Neural cell (in vitro differentiated cells): ENCODE measurements at regions not wholly inside any gene's neighbourhood (a gene's known extent, or its start where the extent isn't known, plus 50 kb on each side); places are given as distances from the start of the nearest gene placed in this dataset.

Source experiments
- H2AFZ ChIP-seq: fragments of 200-600, 300-800 bp; sonication (generic), shearing (Covaris generic); 2 replicates; pipeline ENCODE4 v1.6.0; 2014; ENCODE audit warnings: low read depth, mild to moderate bottlenecking, antibody characterized with exemption, low read length, moderate library complexity
- H3F3A ChIP-seq: fragments of 200-600 bp; shearing (Covaris generic); 2 replicates; pipeline ENCODE4 v1.6.1; 2016; ENCODE audit warnings: mild to moderate bottlenecking, moderate library complexity, mixed read lengths, antibody characterized with exemption, low read length; ENCODE audit not compliant: insufficient read depth, poor library complexity, severe bottlenecking
- H3K27ac ChIP-seq: fragments of 200-600, 300-800 bp; sonication (generic), shearing (Covaris generic); 2 replicates; pipeline ENCODE4 v1.5.1; 2014; ENCODE audit warnings: mild to moderate bottlenecking, low read length, moderate library complexity
- H3K27me3 ChIP-seq: fragments of 300-800, 200-600 bp; sonication (generic), shearing (Covaris generic); 2 replicates; pipeline ENCODE4 v1.6.0; 2014; ENCODE audit warnings: mild to moderate bottlenecking, low read depth, low read length, moderate library complexity; ENCODE audit not compliant: insufficient read depth
- H3K36me3 ChIP-seq: fragments of 300-800, 200-600 bp; sonication (generic), shearing (Covaris generic); 2 replicates; pipeline ENCODE4 v1.5.1; 2014; ENCODE audit warnings: mild to moderate bottlenecking, antibody characterized with exemption, low read length, moderate library complexity; ENCODE audit not compliant: insufficient read depth
- H3K4me2 ChIP-seq: fragments of 300-800, 200-600 bp; sonication (generic), shearing (Covaris generic); 2 replicates; pipeline ENCODE4 v1.6.0; 2014; ENCODE audit warnings: mild to moderate bottlenecking, low read length
- H3K4me3 ChIP-seq: fragments of 300-800, 200-600 bp; sonication (generic), shearing (Covaris generic); 2 replicates; pipeline ENCODE4 v1.5.1; 2014; ENCODE audit warnings: mild to moderate bottlenecking, low read length, moderate library complexity
- H3K79me2 ChIP-seq: fragments of 200-600 bp; shearing (Covaris generic); replicated peaks from 2 replicates; pipeline ENCODE4 v1.6.0; 2014; ENCODE audit warnings: mild to moderate bottlenecking, low read length, moderate library complexity; ENCODE audit not compliant: insufficient read depth
- H3K9ac ChIP-seq: fragments of 300-800, 200-600 bp; sonication (generic), shearing (Covaris generic); 2 replicates; pipeline ENCODE4 v1.6.1; 2016; ENCODE audit warnings: mild to moderate bottlenecking, low read length, mixed read lengths
- H3K9me2 ChIP-seq: fragments of 200-600 bp; shearing (Covaris generic); 2 replicates; pipeline ENCODE4 v1.6.1; 2016; ENCODE audit warnings: mild to moderate bottlenecking, low read length, mixed read lengths; ENCODE audit not compliant: insufficient read depth
- H3K9me3 ChIP-seq: fragments of 200-600, 300-800 bp; sonication (generic), shearing (Covaris generic); 2 replicates; pipeline ENCODE4 v1.6.1; 2016; ENCODE audit warnings: mild to moderate bottlenecking, mixed run types, low read length, moderate library complexity, mixed read lengths
- H4K20me1 ChIP-seq: fragments of 200-600 bp; shearing (Covaris generic); 2 replicates; pipeline ENCODE4 v1.6.1; 2016; ENCODE audit warnings: mild to moderate bottlenecking, mixed run types; ENCODE audit not compliant: insufficient read depth
- EP300 ChIP-seq: fragments of 450-650 bp; conservative IDR thresholded peaks from 2 replicates; pipeline ENCODE4 v1.6.1; 2014; ENCODE audit warnings: antibody characterized with exemption, mild to moderate bottlenecking, moderate library complexity; ENCODE audit not compliant: poor library complexity, severe bottlenecking
- EZH2 ChIP-seq: fragments of 200-600, 300-800 bp; shearing (Covaris generic), sonication (generic); IDR thresholded peaks from 2 replicates; pipeline ENCODE4 v1.6.1; 2014; ENCODE audit warnings: antibody characterized with exemption, low read length, borderline replicate concordance, mild to moderate bottlenecking; ENCODE audit not compliant: insufficient read depth, poor library complexity, severe bottlenecking
- MXI1 ChIP-seq: fragments of 450-650 bp; conservative IDR thresholded peaks from 2 replicates; pipeline ENCODE4 v1.6.1; 2014; ENCODE audit warnings: antibody characterized with exemption, mild to moderate bottlenecking; ENCODE audit not compliant: poor library complexity, severe bottlenecking
- POLR2AphosphoS5 ChIP-seq: IDR thresholded peaks from 2 replicates; pipeline ENCODE4 v1.6.1; 2012
- RAD21 ChIP-seq: fragments of 450-650 bp; conservative IDR thresholded peaks from 2 replicates; pipeline ENCODE4 v1.6.1; 2014; ENCODE audit warnings: antibody characterized with exemption, mild to moderate bottlenecking, moderate library complexity
- REST ChIP-seq: IDR thresholded peaks from 2 replicates; pipeline ENCODE4 v1.6.1; 2012; ENCODE audit warnings: borderline replicate concordance
- SMC3 ChIP-seq: fragments of 450-650 bp; conservative IDR thresholded peaks from 2 replicates; pipeline ENCODE4 v1.6.1; 2014; ENCODE audit warnings: antibody characterized with exemption, mild to moderate bottlenecking, moderate library complexity; ENCODE audit not compliant: poor library complexity
- TAF1 ChIP-seq: IDR thresholded peaks from 2 replicates; pipeline ENCODE4 v1.6.1; 2012; ENCODE audit warnings: low read depth
- TF ChIP-seq, protein P1 (sequence below): fragments of 450-650 bp; IDR thresholded peaks from 2 replicates; pipeline ENCODE4 v1.5.1; 2014; ENCODE audit warnings: antibody characterized with exemption, mild to moderate bottlenecking, moderate library complexity; ENCODE audit not compliant: poor library complexity, severe bottlenecking

DNA sequence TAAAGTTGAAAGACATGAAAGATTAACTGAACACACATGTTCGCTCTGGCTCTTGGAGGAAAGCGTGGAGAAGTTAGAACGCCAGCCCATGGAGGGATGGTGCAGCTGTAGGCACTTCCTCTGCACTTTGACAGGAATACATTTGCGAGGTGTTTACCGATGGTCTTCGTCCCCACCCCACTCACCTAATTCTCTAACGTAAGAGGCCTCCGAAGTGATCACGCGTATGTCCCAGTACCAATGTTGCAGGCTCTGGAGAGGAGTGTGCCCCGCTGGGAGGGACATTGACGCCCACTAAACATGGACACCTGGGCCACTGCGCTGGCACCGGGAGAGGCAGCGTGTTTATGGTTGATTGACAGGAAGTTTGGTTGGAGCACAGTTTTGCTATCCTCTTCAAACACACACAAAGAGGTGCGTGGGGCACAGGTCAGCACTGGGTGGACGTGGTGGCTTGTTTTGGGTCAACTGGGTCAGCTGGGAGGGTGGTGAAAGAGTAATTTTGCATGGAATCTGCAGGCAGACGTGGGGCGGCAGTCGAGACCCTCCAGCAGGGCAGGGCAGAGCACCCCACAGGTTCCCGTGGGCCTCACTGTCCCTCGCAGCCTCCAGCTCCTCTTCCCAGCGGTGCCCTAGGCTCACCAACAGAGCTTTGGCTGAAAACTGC is 110.1 kb downstream of the DLL1 start:
- Histone ChIP-seq H3K9me2 (no peaks in the 10 kb centered on the region), H3K27ac (no peak overlapping the region), H3F3A (no peaks in the 10 kb centered on the region), H3K4me3 (no peak overlapping the region), H3K9me3 (no peaks in the 10 kb centered on the region), H3K27me3 (no peaks in the 10 kb centered on the region), H3K9ac (no peak overlapping the region), H3K79me2 (no peaks in the 10 kb centered on the region), H4K20me1 (no peaks in the 10 kb centered on the region), H2AFZ (no peak overlapping the region), H3K4me2 (no peak overlapping the region), H3K36me3 (no peaks in the 10 kb centered on the region)
- TF ChIP-seq SMC3 (no peak), TAF1 (no peak), REST (no peak), EP300 (no peak), RAD21 (no peak), MXI1 (no peak), EZH2 (no peak)

DNA sequence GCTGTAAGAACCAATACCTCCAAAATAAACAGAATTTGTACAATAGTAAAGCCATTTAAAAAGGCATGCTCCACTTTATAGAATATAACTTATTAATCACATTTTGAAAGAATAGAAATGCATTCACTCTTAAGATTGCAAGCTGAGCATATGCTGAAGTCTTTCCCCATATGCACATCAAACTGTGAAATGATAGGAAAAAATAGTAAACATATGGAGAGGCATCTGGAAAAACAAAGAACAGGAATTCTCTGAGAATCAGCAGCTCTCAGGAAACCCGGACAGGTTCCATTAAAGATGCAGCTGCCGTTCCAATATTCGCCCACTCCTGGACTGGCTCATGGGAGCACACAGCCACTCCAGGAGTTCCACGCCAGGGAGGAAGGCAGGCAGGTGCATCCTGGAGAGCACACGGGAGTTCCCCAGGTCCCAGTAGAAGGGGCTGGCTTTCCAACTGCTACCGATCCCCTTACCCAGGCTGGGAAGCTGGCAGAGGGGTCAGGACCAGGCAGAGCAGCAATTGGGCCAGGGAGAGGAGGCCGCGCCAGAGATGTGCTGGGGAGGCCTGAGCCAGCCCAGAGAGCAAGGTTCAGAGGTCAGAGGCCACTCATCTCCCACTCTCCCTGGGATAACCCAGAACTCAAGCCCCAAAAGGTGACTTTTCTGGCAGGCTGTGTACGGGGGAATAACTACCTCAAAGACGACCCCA is 111.1 kb downstream of the DLL1 start:
- Histone ChIP-seq H3K9me3 (no peaks in the 10 kb centered on the region), H4K20me1 (no peaks in the 10 kb centered on the region), H3K79me2 (no peaks in the 10 kb centered on the region), H3K27ac (no peak overlapping the region), H3K27me3 (no peaks in the 10 kb centered on the region), H3K36me3 (no peaks in the 10 kb centered on the region), H3K4me3 (no peak overlapping the region), H3K4me2 (no peak overlapping the region), H3K9me2 (no peaks in the 10 kb centered on the region), H3F3A (no peaks in the 10 kb centered on the region), H2AFZ (no peak overlapping the region), H3K9ac (no peak overlapping the region)
- TF ChIP-seq EZH2 (no peak), POLR2AphosphoS5 (no peak), RAD21 (no peak), REST (no peak), MXI1 (no peak), SMC3 (no peak), EP300 (no peak), TAF1 (no peak)
- TF ChIP-seq, protein P1, sequence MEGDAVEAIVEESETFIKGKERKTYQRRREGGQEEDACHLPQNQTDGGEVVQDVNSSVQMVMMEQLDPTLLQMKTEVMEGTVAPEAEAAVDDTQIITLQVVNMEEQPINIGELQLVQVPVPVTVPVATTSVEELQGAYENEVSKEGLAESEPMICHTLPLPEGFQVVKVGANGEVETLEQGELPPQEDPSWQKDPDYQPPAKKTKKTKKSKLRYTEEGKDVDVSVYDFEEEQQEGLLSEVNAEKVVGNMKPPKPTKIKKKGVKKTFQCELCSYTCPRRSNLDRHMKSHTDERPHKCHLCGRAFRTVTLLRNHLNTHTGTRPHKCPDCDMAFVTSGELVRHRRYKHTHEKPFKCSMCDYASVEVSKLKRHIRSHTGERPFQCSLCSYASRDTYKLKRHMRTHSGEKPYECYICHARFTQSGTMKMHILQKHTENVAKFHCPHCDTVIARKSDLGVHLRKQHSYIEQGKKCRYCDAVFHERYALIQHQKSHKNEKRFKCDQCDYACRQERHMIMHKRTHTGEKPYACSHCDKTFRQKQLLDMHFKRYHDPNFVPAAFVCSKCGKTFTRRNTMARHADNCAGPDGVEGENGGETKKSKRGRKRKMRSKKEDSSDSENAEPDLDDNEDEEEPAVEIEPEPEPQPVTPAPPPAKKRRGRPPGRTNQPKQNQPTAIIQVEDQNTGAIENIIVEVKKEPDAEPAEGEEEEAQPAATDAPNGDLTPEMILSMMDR: no peak
